HG03025 (cell line): ENCODE measurements at regions not wholly inside any gene's neighbourhood (a gene's known extent, or its start where the extent isn't known, plus 50 kb on each side); places are given as distances from the start of the nearest gene placed in this dataset.

Experiments used
- ATAC-seq: cut with Tn5 transposase; IDR thresholded peaks from one replicate; pipeline ENCODE4 v1.9.1; 2021; ENCODE audit warnings: mild to moderate bottlenecking, moderate library complexity; ENCODE audit not compliant: unreplicated experiment, low FRiP score

DNA sequence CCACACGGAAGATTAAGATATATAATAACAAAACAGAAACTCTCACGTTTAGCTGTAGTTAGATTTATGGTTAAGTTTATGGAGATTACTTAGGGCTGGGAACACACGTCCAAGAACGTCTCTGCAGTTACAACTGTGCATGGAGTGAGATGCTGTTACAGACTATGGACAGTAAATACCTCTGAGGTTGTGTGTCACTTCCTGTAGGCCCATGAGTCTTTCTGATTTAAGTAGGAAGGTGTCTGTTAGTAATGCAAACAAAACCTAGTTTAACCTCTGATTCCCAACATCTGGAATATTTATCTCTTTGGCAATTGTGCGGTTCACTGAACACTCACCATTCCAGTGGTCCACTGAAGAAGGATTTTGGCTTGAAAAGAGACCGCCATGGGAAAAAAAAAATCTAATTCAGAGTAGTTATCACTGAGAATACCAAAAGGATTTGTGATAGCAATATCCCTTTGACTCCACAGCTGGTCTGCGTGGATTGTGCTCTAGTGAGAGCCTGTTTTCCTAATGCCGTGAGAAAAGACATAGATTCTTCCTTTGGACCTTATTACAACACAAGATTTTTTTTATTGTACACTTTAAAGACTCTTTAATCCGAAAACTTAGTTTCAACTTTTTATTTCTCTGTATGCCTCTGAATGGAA lies 478.2 kb upstream of the CITED2 start:
- ATAC-seq, result no peak

DNA sequence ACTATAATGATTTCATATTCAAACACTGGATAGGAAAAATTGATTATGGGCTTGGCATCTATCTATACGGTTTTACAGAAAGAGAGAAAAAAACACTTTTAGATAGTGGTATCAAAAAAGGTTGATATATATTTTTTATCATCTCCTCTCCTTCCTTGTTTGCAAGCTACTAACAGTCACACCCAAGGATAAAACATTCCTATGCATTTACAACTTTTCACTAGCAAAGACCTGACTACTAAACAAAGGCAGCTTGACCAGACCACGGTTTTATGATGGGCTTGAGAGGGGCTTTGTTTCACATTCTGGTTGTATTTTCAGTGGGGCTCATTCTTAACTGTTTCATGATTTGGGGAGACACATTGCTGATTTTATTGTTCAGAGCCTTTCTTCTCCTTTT lies 477.6 kb upstream of the CITED2 start:
- no peak for ATAC-seq

DNA sequence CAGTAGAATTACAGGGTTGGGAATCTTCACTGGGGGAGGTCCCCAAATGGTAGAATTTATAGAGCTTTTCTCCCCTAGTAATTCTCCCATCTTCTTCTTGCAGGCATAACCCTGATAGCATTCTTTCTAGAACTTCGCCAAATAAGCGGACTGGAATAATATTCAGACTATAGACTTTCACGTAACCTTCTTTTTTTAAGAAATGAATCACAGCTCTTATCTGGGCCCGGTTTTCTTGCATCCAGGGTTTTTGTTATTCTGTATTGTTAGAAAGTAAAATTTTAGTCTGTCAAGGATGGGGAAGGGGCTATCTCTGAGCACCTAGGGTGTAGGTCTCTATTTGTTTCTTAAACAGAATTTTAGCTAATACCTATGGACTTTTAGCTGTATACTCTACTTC lies 476.8 kb upstream of the CITED2 start:
- ATAC-seq, result no peak

DNA sequence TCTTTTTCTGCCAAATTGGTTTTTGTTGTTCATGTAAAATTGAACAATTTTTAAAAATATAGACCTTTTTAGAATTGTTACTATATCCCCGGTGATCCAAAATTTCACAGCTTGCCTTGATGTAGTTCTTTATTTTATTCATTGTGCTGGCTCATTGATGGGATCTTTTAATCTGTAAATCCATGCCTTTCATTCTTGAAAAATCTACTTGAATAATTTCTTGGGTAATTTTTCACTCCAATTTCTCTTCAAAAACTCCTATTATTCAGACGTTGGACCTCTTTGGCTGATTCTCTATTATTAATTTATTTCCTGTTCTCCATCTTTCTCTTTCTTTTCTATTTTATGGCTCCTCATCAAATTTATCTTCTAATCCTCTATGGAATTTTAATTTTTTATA lies 476.1 kb upstream of the CITED2 start:
- ATAC-seq, result no peak

- ATAC-seq, result no peak
These were observed 473.0 kb upstream of the CITED2 start for GRCh38 chr6:139847457-139847813.

- ATAC-seq, result no peak
These were observed 472.3 kb upstream of the CITED2 start for GRCh38 chr6:139846538-139847456.

DNA sequence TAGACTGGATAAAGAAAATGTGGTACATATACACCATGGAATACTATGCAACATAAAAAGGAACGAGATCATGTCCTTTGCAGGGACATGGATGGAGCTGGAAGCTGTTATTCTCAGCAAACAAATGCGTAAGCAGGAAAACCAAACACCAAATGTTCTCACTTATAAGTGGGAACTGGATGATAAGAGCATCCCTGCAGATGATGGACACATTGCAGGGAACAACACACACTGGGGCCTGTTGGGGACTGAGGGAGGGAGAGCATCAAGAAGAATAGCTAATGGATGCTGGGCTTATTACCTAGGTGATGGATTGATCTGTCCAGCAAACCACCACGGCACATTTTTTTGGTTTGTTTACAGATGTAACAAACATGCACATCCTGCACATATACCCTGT lies 470.5 kb upstream of the CITED2 start:
- ATAC-seq, result no peak

DNA sequence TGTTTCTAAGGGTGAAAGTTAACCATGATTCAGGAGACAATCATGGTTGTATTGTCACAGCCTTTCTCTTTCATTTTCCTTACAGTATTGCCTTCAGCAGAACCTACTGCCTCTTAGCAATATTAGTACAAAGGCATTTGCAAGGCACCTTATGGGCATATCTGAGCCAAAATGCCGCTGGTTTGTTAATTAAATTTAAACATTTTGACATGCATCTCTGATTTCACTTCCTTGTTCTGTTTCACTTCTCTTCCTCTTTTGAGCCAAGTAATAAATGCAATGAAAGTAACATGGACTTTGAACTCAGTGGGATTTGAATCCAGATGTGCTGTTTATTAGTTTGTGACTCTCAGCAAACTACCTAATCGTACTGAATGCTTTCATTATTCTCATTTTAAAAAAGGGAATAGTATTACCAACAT lies 467.4 kb upstream of the CITED2 start:
- peak; percentile 92 for ATAC-seq

- no peak for ATAC-seq
These were observed 465.2 kb upstream of the CITED2 start for GRCh38 chr6:139839506-139840156.

DNA sequence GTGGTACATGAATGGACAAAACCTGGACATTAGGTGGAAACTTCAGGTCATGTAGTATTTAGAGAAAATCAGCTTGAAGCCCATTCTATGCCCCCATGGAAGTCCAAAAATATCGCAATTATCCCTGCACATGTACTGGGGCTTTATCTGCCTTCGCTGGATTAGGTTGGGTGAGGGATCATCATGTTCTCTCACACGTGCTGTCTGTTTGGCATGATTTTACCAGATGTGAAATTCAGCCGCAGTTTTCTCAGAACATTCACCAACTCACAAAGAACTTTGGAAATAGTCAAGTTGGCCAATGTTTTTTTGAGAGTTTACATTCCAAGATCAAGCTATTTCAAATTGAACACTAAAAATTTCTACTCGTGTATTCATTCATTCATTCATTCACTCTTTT lies 459.8 kb upstream of the CITED2 start:
- no peak for ATAC-seq

GRCh38 chr6:139833592-139833991 lies 459.1 kb upstream of the CITED2 start:
- no peak for ATAC-seq

- ATAC-seq, result no peak
These were observed 458.3 kb upstream of the CITED2 start for GRCh38 chr6:139832493-139833305.

GRCh38 chr6:139829576-139829975 lies 455.1 kb upstream of the CITED2 start:
- no peak for ATAC-seq

- no peak for ATAC-seq
These were observed 454.5 kb upstream of the CITED2 start for GRCh38 chr6:139828751-139829519.

DNA sequence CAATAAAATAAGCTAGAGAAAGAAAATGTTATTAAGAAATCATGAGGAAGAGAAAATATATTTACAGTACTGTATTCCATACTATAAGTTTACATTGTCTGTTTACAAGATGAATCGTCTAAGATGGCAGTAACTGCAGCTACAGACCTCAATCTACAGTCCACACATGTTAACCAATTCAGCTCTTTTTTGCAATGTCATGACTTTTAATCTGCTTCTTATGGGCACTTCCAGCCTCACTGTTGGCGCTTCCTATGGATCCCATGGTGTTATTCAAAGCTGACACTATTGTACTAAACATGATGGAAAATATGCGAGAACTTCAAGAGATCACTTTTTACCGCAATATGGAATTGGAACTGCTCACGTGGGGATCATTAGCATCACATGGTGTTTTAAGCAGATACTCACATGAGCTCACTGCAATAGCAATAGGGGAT lies 451.5 kb upstream of the CITED2 start:
- no peak for ATAC-seq

GRCh38 chr6:139824864-139825263 lies 450.4 kb upstream of the CITED2 start:
- ATAC-seq, result no peak

DNA sequence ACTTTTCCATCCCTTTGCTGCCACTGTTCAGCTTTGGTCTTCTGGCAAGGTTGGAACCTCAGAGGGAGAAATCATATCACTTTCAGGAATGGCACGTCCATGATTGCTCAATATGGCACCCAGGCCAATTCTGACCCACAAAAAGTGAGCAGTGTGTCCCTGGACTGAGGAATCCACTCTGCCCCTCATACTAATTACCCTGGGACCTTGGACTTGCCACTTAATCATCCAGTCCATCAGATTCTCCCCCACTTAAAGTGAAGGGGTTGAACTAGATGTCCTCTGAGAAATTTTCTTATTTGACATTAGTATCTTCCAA lies 449.3 kb upstream of the CITED2 start:
- ATAC-seq, result no peak

- ATAC-seq, result no peak
These were observed 448.8 kb upstream of the CITED2 start for GRCh38 chr6:139823099-139823807.

DNA sequence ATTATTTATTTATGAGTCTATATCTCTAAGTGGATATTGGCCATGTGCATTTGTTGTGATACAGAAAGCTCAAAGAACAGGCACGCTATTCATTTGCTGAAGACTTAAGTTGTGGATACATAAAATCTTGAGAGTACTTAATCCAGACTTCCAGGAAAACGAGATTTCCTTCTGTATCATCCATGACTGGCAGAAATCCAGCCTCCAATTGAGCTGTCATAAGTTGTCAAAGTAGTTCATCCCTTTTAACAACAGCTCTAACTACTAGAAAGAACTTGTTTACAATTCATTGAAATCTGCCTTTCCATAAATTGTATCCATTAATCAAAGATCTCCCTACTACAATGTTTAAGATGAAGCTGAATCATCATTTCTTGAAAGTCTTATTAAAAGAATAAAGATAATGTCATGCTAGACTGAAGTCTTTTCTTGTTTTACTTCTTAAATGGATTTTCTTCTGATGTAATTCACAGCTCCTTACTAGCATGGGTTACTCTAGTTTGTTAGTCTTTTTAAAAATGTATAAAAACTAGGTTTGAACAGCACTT lies 447.3 kb upstream of the CITED2 start:
- no peak for ATAC-seq
